OCI-LY7 (cell line): ENCODE measurements at regions not wholly inside any gene's neighbourhood (a gene's known extent, or its start where the extent isn't known, plus 50 kb on each side); places are given as distances from the start of the nearest gene placed in this dataset.

Experiments used
- CTCF ChIP-seq: fragments of 200-600 bp; sonication (generic); conservative IDR thresholded peaks from 2 replicates; pipeline ENCODE4 v1.5.1; 2014; ENCODE audit warnings: mild to moderate bottlenecking, antibody characterized with exemption, low read length, moderate library complexity, mixed read lengths
- EZH2phosphoT487 ChIP-seq: fragments of 200-600 bp; sonication (generic); IDR thresholded peaks from 2 replicates; pipeline ENCODE4 v1.6.1; 2018; ENCODE audit warnings: low read depth, borderline replicate concordance, mild to moderate bottlenecking, mixed run types, antibody characterized with exemption, low read length, moderate library complexity, mixed read lengths

GRCh38 chr10:9863559-9864121 is 1154.0 kb upstream of the CELF2 start:
- no peak for TF ChIP-seq CTCF
- no peak for TF ChIP-seq EZH2phosphoT487
